H1 (cell line): ENCODE measurements at regions not wholly inside any gene's neighbourhood (a gene's known extent, or its start where the extent isn't known, plus 50 kb on each side); places are given as distances from the start of the nearest gene placed in this dataset.

ENCODE experiments used
- CTCF ChIA-PET: fragments of 300-600 bp; sonication (Branson Sonifier 250); formaldehyde crosslinking; loops from one replicate; lab custom pipeline; 2021; ENCODE audit not compliant: partially characterized antibody; lab: Charles Lee
- POLR2A ChIA-PET: fragments of 300-600 bp; sonication (Branson Sonifier 250); formaldehyde crosslinking; loops from one replicate; lab custom pipeline; 2021; ENCODE audit warnings: inconsistent platforms; ENCODE audit not compliant: partially characterized antibody; lab: Charles Lee
- DNase-seq, 2 experiments: peaks; one replicate each; pipeline versions ENCODE4 v3.0.0 to v3.0.0-alpha.2; 2010 to 2022; ENCODE audit warnings: low spot score in 2 of 2, low read depth in 1 of 2, mixed read lengths in 1 of 2
- FAIRE-seq: peaks from 2 replicates; lab custom pipeline; 2011; peaks lifted over from hg19 to GRCh38; lab: Jason Lieb, UNC
- H2AFZ ChIP-seq: 2 replicates; pipeline ENCODE4 v1.8.1; 2012; ENCODE audit warnings: low read length, inconsistent platforms
- H2AK5ac ChIP-seq: 2 replicates; pipeline ENCODE4 v1.6.1; 2013; ENCODE audit warnings: low read depth, low read length
- H2BK120ac ChIP-seq: replicated peaks from 2 replicates; pipeline ENCODE3; 2013; ENCODE audit warnings: low read depth, low read length, inconsistent platforms
- H2BK12ac ChIP-seq: 2 replicates; pipeline ENCODE4 v1.6.1; 2013; ENCODE audit warnings: low read depth, low read length
- H2BK15ac ChIP-seq: 2 replicates; pipeline ENCODE4 v1.6.1; 2013; ENCODE audit warnings: low read length
- H2BK20ac ChIP-seq: 2 replicates; pipeline ENCODE4 v1.6.1; 2013; ENCODE audit warnings: low read length
- H2BK5ac ChIP-seq: 2 replicates; pipeline ENCODE4 v1.6.1; 2013; ENCODE audit warnings: low read depth, low read length
- H3K14ac ChIP-seq: 2 replicates; pipeline ENCODE4 v1.6.1; 2013; ENCODE audit warnings: inconsistent platforms; ENCODE audit not compliant: insufficient read length
- H3K18ac ChIP-seq: 2 replicates; pipeline ENCODE4 v1.6.1; 2013; ENCODE audit warnings: low read length; ENCODE audit errors: extremely low read depth
- H3K23ac ChIP-seq: 2 replicates; pipeline ENCODE4 v1.6.1; 2013; ENCODE audit warnings: inconsistent platforms; ENCODE audit not compliant: insufficient read length
- H3K23me2 ChIP-seq: 2 replicates; pipeline ENCODE4 v1.6.1; 2013; ENCODE audit warnings: low read depth, low read length
- H3K27ac ChIP-seq: 2 replicates; pipeline ENCODE4 v1.6.1; 2011; ENCODE audit warnings: low read depth, low read length, inconsistent platforms
- H3K27me3 ChIP-seq, 4 experiments: replicated peaks in 1 of 4; 1 replicate in 1 of 4; 2 replicates in 3 of 4; pipeline versions ENCODE4 v1.6.1 to v1.8.1; 2011 to 2013; ENCODE audit warnings: low read length in 3 of 4, mild to moderate bottlenecking in 3 of 4, inconsistent platforms in 2 of 4, mixed read lengths in 2 of 4, moderate library complexity in 1 of 4; ENCODE audit not compliant: control insufficient read depth in 3 of 4, insufficient read depth in 3 of 4; ENCODE audit errors: extremely low read depth in 1 of 4
- H3K36me3 ChIP-seq, 4 experiments: 2 replicates each; pipeline versions ENCODE4 v1.6.1 to v1.8.1; 2011 to 2013; ENCODE audit warnings: mild to moderate bottlenecking in 4 of 4, low read length in 3 of 4, moderate library complexity in 2 of 4, control low read depth in 1 of 4, inconsistent platforms in 1 of 4; ENCODE audit not compliant: insufficient read depth in 4 of 4, control insufficient read depth in 2 of 4
- H3K4ac ChIP-seq: replicated peaks from 2 replicates; pipeline ENCODE3; 2013; ENCODE audit warnings: low read length, low read depth, mixed read lengths, inconsistent platforms; ENCODE audit not compliant: insufficient read length
- H3K4me1 ChIP-seq, 4 experiments: replicated peaks in 1 of 4; 1 replicate in 1 of 4; 2 replicates in 3 of 4; pipeline versions ENCODE4 v1.6.1 to v1.8.1; 2011 to 2013; ENCODE audit warnings: low read length in 3 of 4, inconsistent platforms in 2 of 4, mixed read lengths in 1 of 4; ENCODE audit not compliant: insufficient read depth in 4 of 4, control insufficient read depth in 3 of 4
- H3K4me2 ChIP-seq, 2 experiments: 2 replicates each; pipeline versions ENCODE4 v1.6.1 to v1.8.1; 2011 to 2013; ENCODE audit warnings: low read depth in 2 of 2, low read length in 2 of 2, control low read depth in 1 of 2, inconsistent platforms in 1 of 2, mild to moderate bottlenecking in 1 of 2; ENCODE audit not compliant: insufficient read depth in 1 of 2
- H3K4me3 ChIP-seq, 4 experiments: fragments of 200-600, 300-600 bp in 1 of 4; sonication (generic), shearing (Covaris generic), sonication (Bioruptor Twin) in 1 of 4; 2 replicates each; pipeline versions ENCODE4 v1.5.1 to v1.8.1; 2011 to 2016; ENCODE audit warnings: low read length in 4 of 4, low read depth in 3 of 4, control low read depth in 2 of 4, inconsistent platforms in 2 of 4, mild to moderate bottlenecking in 2 of 4, mixed read lengths in 1 of 4, moderate library complexity in 1 of 4; ENCODE audit not compliant: insufficient read depth in 2 of 4; ENCODE audit errors: extremely low read depth in 1 of 4
- H3K56ac ChIP-seq: replicated peaks from 2 replicates; pipeline ENCODE3; 2013; ENCODE audit warnings: low read depth, mild to moderate bottlenecking, mixed read lengths, low read length, inconsistent platforms; ENCODE audit not compliant: insufficient read length
- H3K79me1 ChIP-seq: 2 replicates; pipeline ENCODE4 v1.6.1; 2013; ENCODE audit warnings: low read depth, low read length, control low read depth
- H3K79me2 ChIP-seq, 2 experiments: 2 replicates each; pipeline versions ENCODE4 v1.6.1 to v1.8.1; 2012 to 2013; ENCODE audit warnings: low read length in 2 of 2, mild to moderate bottlenecking in 2 of 2, inconsistent platforms in 1 of 2; ENCODE audit not compliant: insufficient read depth in 2 of 2, control insufficient read depth in 1 of 2
- H3K9ac ChIP-seq, 4 experiments: replicated peaks in 1 of 4; 1 replicate in 1 of 4; 2 replicates in 3 of 4; pipeline versions ENCODE4 v1.6.1 to v1.8.1; 2011 to 2013; ENCODE audit warnings: low read depth in 3 of 4, low read length in 3 of 4, control low read depth in 2 of 4, mild to moderate bottlenecking in 2 of 4, moderate library complexity in 2 of 4, inconsistent platforms in 1 of 4; ENCODE audit errors: extremely low read depth in 1 of 4
- H3K9me3 ChIP-seq, 2 experiments: 2 replicates each; pipeline versions ENCODE4 v1.6.1 to v1.8.1; 2012 to 2013; ENCODE audit warnings: mild to moderate bottlenecking in 2 of 2, moderate library complexity in 2 of 2, control low read depth in 1 of 2, inconsistent platforms in 1 of 2, low read depth in 1 of 2, low read length in 1 of 2, mixed read lengths in 1 of 2; ENCODE audit not compliant: insufficient read depth in 2 of 2
- H4K20me1 ChIP-seq, 2 experiments: replicated peaks in 1 of 2; 2 replicates each; pipeline versions ENCODE3 to v1.8.1; 2011 to 2013; ENCODE audit warnings: inconsistent platforms in 2 of 2, low read length in 2 of 2, mild to moderate bottlenecking in 1 of 2; ENCODE audit not compliant: insufficient read depth in 2 of 2, control insufficient read depth in 1 of 2
- H4K5ac ChIP-seq: 2 replicates; pipeline ENCODE4 v1.6.1; 2013; ENCODE audit warnings: low read length, low read depth, mixed read lengths, inconsistent platforms; ENCODE audit not compliant: insufficient read length
- H4K8ac ChIP-seq: 2 replicates; pipeline ENCODE4 v1.8.0; 2013; ENCODE audit warnings: mild to moderate bottlenecking, moderate library complexity, low read length, inconsistent platforms; ENCODE audit not compliant: insufficient read depth; ENCODE audit errors: extremely low read depth
- H4K91ac ChIP-seq: replicated peaks from 2 replicates; pipeline ENCODE3; 2013; ENCODE audit warnings: low read length, mixed read lengths, inconsistent platforms; ENCODE audit not compliant: insufficient read length
- BCL11A ChIP-seq, 2 experiments: IDR thresholded peaks; one replicate each; pipeline ENCODE4 v1.6.1; 2011; ENCODE audit warnings: low read depth in 2 of 2, low read length in 2 of 2, mild to moderate bottlenecking in 2 of 2
- BRCA1 ChIP-seq: IDR thresholded peaks from 2 replicates; pipeline ENCODE4 v1.6.1; 2012; ENCODE audit warnings: low read depth, low read length, improper control_type of control experiment
- CHD1 ChIP-seq: IDR thresholded peaks from 2 replicates; pipeline ENCODE4 v1.6.1; 2012; ENCODE audit warnings: low read depth, low read length, improper control_type of control experiment
- CHD2 ChIP-seq: IDR thresholded peaks from 2 replicates; pipeline ENCODE4 v1.6.1; 2012; ENCODE audit warnings: low read length, improper control_type of control experiment
- FOSL1 ChIP-seq: IDR thresholded peaks from 2 replicates; pipeline ENCODE4 v1.6.1; 2011; ENCODE audit warnings: mild to moderate bottlenecking, low read depth, low read length, moderate library complexity; ENCODE audit not compliant: insufficient read depth
- HDAC2 ChIP-seq, 2 experiments: fragments of 300-600 bp in 1 of 2; sonication (generic) in 1 of 2; IDR thresholded peaks; 2 replicates each; pipeline ENCODE4 v1.6.1; 2011 to 2012; ENCODE audit warnings: low read depth in 2 of 2, low read length in 2 of 2, mild to moderate bottlenecking in 2 of 2, moderate library complexity in 2 of 2, borderline replicate concordance in 1 of 2, inconsistent platforms in 1 of 2
- KDM4A ChIP-seq: IDR thresholded peaks from one replicate; pipeline ENCODE4 v1.7.1; 2012; ENCODE audit warnings: low read depth, mild to moderate bottlenecking, moderate library complexity, low read length, inconsistent platforms; ENCODE audit not compliant: severe bottlenecking
- KDM5A ChIP-seq: fragments of 200-600 bp; IDR thresholded peaks from 2 replicates; pipeline ENCODE4 v1.7.1; 2012; ENCODE audit warnings: mild to moderate bottlenecking, low read length, inconsistent platforms, mixed read lengths
- POLR2A ChIP-seq, 2 experiments: IDR thresholded peaks; 1 replicate in 1 of 2; 2 replicates in 1 of 2; pipeline ENCODE4 v1.6.1; 2011; ENCODE audit warnings: low read depth in 2 of 2, low read length in 2 of 2, mild to moderate bottlenecking in 2 of 2; ENCODE audit errors: control extremely low read depth in 1 of 2
- POLR2AphosphoS5 ChIP-seq: IDR thresholded peaks from 2 replicates; pipeline ENCODE4 v1.6.1; 2011; ENCODE audit warnings: low read depth, low read length
- SAP30 ChIP-seq: fragments of 300-600 bp; sonication (generic); IDR thresholded peaks from 2 replicates; pipeline ENCODE4 v1.7.1; 2012; ENCODE audit warnings: low read length, moderate library complexity, mild to moderate bottlenecking, inconsistent platforms; ENCODE audit not compliant: insufficient read depth, insufficient replicate concordance
- SIN3A ChIP-seq, 2 experiments: IDR thresholded peaks in 1 of 2; conservative IDR thresholded peaks in 1 of 2; 2 replicates each; pipeline ENCODE4 v1.6.1; 2011 to 2012; ENCODE audit warnings: low read length in 2 of 2, improper control_type of control experiment in 1 of 2, low read depth in 1 of 2, mild to moderate bottlenecking in 1 of 2
- SP4 ChIP-seq: IDR thresholded peaks from 2 replicates; pipeline ENCODE4 v1.6.1; 2012; ENCODE audit warnings: low read length, inconsistent platforms
- WGBS, 2 experiments: shearing (Covaris generic) in 1 of 2; methylation state at CpG; one replicate each; pipeline versions ENCODE4 v1.1.6 to v1.1.7; 2013 to 2015; ENCODE audit warnings: low lambda C conversion rate in 2 of 2, mixed read lengths in 2 of 2, inconsistent platforms in 1 of 2, low coverage in 1 of 2, missing lambda C conversion rate in 1 of 2; ENCODE audit not compliant: insufficient replicate concordance in 2 of 2, insufficient coverage in 1 of 2, insufficient read length in 1 of 2; ENCODE audit errors: extremely low coverage in 1 of 2, missing lambda C conversion rate in 1 of 2; 5-methylcytosine and 5-hydroxymethylcytosine counted together
- TF ChIP-seq, protein P1 (sequence below): IDR thresholded peaks from 2 replicates; pipeline ENCODE4 v1.6.1; 2012; ENCODE audit warnings: low read length, inconsistent platforms

- no peak overlapping the region for H3K18ac ChIP-seq
- H3K27ac ChIP-seq: no peak overlapping the region
- no peaks in the 10 kb centered on the region for H3K9me3 ChIP-seq
- WGBS, 2 experiments: 93% methylated on average over 2 of the region's 2 CpGs; no CpG with 5 or more reads in 1 of the 2 experiments
- H3K56ac ChIP-seq: no peak overlapping the region
- H2BK120ac ChIP-seq: no peak overlapping the region
- no peak overlapping the region for H2BK5ac ChIP-seq
- no peaks in the 10 kb centered on the region for H4K20me1 ChIP-seq
- H3K4ac ChIP-seq: no peak overlapping the region
- H3K79me1 ChIP-seq: no peaks in the 10 kb centered on the region
- H3K79me2 ChIP-seq: no peaks in the 10 kb centered on the region
- no peak overlapping the region for H3K4me3 ChIP-seq
- no peak overlapping the region for H4K5ac ChIP-seq
- no peak overlapping the region for H4K8ac ChIP-seq
- no peaks in the 10 kb centered on the region for H3K27me3 ChIP-seq
- POLR2A ChIA-PET: no interaction called here
- no peak overlapping the region for H2BK12ac ChIP-seq
- no peak overlapping the region for H3K9ac ChIP-seq
- TF ChIP-seq BCL11A (IDR thresholded peaks at IDR 0.05; ENCODE audit: low read depth in 2 of 2, low read length in 2 of 2): no peak
- TF ChIP-seq POLR2AphosphoS5: no peak
- TF ChIP-seq KDM4A: no peak
- no peak for TF ChIP-seq CHD2
- TF ChIP-seq SAP30: no peak
- TF ChIP-seq SIN3A (conservative IDR thresholded peaks at IDR 0.05 in 1 of 2, IDR thresholded peaks at IDR 0.05 in 1 of 2; ENCODE audit: low read depth in 1 of 2, low read length in 2 of 2): no peak
- no peak for TF ChIP-seq SP4
- TF ChIP-seq, protein P1, sequence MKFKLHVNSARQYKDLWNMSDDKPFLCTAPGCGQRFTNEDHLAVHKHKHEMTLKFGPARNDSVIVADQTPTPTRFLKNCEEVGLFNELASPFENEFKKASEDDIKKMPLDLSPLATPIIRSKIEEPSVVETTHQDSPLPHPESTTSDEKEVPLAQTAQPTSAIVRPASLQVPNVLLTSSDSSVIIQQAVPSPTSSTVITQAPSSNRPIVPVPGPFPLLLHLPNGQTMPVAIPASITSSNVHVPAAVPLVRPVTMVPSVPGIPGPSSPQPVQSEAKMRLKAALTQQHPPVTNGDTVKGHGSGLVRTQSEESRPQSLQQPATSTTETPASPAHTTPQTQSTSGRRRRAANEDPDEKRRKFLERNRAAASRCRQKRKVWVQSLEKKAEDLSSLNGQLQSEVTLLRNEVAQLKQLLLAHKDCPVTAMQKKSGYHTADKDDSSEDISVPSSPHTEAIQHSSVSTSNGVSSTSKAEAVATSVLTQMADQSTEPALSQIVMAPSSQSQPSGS: no peak
- TF ChIP-seq HDAC2 (IDR thresholded peaks at IDR 0.05; ENCODE audit: borderline replicate concordance in 1 of 2, low read depth in 2 of 2, low read length in 2 of 2): no peak
- no peak for TF ChIP-seq CHD1
- no peak for TF ChIP-seq FOSL1
- TF ChIP-seq KDM5A: no peak
- no peak for TF ChIP-seq BRCA1
- no peak for TF ChIP-seq POLR2A (IDR thresholded peaks at IDR 0.05; ENCODE audit: control extremely low read depth in 1 of 2, low read depth in 2 of 2, low read length in 2 of 2)
- H3K4me1 ChIP-seq: no peaks in the 10 kb centered on the region
- no peak overlapping the region for H2AK5ac ChIP-seq
- DNase-seq (no peak), FAIRE-seq (no peak)
- no peak overlapping the region for H3K14ac ChIP-seq
- no peak overlapping the region for H3K4me2 ChIP-seq
- H2BK15ac ChIP-seq: no peak overlapping the region
- H3K23ac ChIP-seq: no peak overlapping the region
- H4K91ac ChIP-seq: no peak overlapping the region
- CTCF ChIA-PET: no interaction called here
- no peak overlapping the region for H2BK20ac ChIP-seq
- no peaks in the 10 kb centered on the region for H3K36me3 ChIP-seq
- H2AFZ ChIP-seq: no peak overlapping the region
- H3K23me2 ChIP-seq: no peaks in the 10 kb centered on the region
Measured at GRCh38 chr21:17196623-17197022, 316.2 kb upstream of the CXADR start.
